ENCODE measurements at regions not wholly inside any gene's neighbourhood (a gene's known extent, or its start where the extent isn't known, plus 50 kb on each side); places are given as distances from the start of the nearest gene placed in this dataset.

DNA sequence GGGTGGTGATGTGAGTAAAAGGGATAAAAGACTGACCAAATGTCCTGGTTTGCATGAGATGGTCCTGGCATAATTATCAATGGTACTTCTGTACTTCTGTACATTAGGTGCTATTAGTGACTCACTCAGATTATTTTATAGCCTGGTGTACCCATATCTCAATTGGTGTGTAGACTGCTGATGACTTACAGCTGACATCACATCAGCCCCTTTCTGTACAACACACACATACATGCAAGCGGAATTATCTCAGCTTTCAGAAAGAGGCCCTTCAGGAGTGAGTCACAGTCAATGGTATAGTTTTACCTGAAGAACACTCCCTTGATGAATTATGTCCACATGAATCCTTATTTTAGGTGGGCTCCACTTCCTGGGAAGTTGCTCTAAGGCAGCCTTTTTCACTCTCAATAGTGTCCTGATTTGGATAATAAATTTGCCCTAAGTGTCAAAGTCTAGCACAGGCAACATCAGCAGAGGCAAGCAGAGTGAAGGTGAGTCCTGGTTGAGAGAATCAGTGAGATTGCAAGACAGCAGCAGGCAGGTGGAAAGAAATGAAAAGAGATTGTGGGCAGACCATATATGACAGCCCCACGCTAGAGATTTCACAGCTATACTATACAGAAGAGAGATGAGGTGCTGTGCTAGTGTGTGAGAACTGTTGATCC is 137.0 kb downstream of the ZPLD1 start:
- H3K9me3 Mint-ChIP-seq = peaks cover 0 to 3% of the 10 kb centered on the region in 2 donors
- Histone ChIP-seq H3K27ac (ENCODE audit: low read length) (no peak overlapping the region), H3K9me3 (ENCODE audit: control insufficient read depth, insufficient read depth, low read length) (no peaks in the 10 kb centered on the region), H3K4me3 (ENCODE audit: low read length) (no peak overlapping the region), H3K27me3 (ENCODE audit: control insufficient read depth, insufficient read depth, low read length) (no peaks in the 10 kb centered on the region), H3K4me1 (ENCODE audit: control insufficient read depth, insufficient read depth, low read length) (no peaks in the 10 kb centered on the region), H3K36me3 (ENCODE audit: control insufficient read depth, insufficient read depth, low read length) (no peaks in the 10 kb centered on the region)
- H3K4me1 Mint-ChIP-seq = no peaks in the 10 kb centered on the region
- WGBS (ENCODE audit: insufficient coverage) = 83% methylated on average over 2 of the region's 2 CpGs
- H3K27me3 Mint-ChIP-seq (ENCODE audit: low read depth in 2 of 2) = no peaks in the 10 kb centered on the region
- intact Hi-C loops (cut with micrococcal nuclease) = no loop called here
- ATAC-seq = peak in 1 of 3 donors; percentile 27
- no peak overlapping the region for H3K27ac Mint-ChIP-seq
- TF ChIP-seq, protein P1, sequence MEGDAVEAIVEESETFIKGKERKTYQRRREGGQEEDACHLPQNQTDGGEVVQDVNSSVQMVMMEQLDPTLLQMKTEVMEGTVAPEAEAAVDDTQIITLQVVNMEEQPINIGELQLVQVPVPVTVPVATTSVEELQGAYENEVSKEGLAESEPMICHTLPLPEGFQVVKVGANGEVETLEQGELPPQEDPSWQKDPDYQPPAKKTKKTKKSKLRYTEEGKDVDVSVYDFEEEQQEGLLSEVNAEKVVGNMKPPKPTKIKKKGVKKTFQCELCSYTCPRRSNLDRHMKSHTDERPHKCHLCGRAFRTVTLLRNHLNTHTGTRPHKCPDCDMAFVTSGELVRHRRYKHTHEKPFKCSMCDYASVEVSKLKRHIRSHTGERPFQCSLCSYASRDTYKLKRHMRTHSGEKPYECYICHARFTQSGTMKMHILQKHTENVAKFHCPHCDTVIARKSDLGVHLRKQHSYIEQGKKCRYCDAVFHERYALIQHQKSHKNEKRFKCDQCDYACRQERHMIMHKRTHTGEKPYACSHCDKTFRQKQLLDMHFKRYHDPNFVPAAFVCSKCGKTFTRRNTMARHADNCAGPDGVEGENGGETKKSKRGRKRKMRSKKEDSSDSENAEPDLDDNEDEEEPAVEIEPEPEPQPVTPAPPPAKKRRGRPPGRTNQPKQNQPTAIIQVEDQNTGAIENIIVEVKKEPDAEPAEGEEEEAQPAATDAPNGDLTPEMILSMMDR (IDR thresholded peaks at IDR 0.05) = no peak
- no peak for DNase-seq
- no peaks in the 10 kb centered on the region for H3K36me3 Mint-ChIP-seq
- no peak overlapping the region for H3K4me3 Mint-ChIP-seq

DNA sequence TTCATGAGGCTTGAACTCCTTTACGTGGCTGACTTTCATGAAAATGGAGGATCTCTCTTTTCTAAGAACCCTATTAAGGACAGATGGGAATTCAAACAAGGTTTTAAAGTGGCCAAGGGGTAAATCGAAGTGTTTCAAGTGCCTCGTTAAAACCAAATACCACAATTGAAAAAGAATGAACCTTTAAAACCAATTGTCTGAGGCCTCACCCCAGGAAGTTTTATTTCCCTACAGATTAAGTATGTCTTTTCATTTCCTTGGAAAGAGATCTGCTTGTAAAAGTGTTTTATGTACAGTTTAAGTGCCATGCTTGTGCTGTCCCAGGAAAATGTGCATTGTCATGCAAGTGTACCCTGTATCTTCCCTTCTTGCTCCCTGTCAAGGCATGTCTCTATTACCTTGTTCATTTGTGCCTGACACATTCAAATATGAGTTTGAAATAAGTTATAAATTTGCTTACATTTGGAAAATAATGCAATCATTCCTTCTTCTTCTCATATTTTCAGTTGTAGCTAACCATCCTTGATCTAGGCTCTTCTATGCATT is 138.7 kb downstream of the ZPLD1 start:
- Histone ChIP-seq H3K4me3 (ENCODE audit: low read length) (no peak overlapping the region), H3K9me3 (ENCODE audit: control insufficient read depth, insufficient read depth, low read length) (no peaks in the 10 kb centered on the region), H3K27me3 (ENCODE audit: control insufficient read depth, insufficient read depth, low read length) (no peaks in the 10 kb centered on the region), H3K27ac (ENCODE audit: low read length) (no peak overlapping the region), H3K4me1 (ENCODE audit: control insufficient read depth, insufficient read depth, low read length) (no peaks in the 10 kb centered on the region), H3K36me3 (ENCODE audit: control insufficient read depth, insufficient read depth, low read length) (no peaks in the 10 kb centered on the region)
- Mint-ChIP-seq H3K4me3 (no peak overlapping the region), H3K27ac (no peak overlapping the region), H3K36me3 (no peaks in the 10 kb centered on the region), H3K4me1 (no peaks in the 10 kb centered on the region), H3K9me3 (peaks cover 0 to 3% of the 10 kb centered on the region in 2 donors), H3K27me3 (ENCODE audit: low read depth in 2 of 2) (no peaks in the 10 kb centered on the region)
- ATAC-seq (no peak), DNase-seq (no peak)
- WGBS (ENCODE audit: insufficient coverage) = 87% methylated on average over 3 of the region's 3 CpGs
- intact Hi-C loops (cut with micrococcal nuclease) = no loop called here
- TF ChIP-seq, protein P1 (IDR thresholded peaks at IDR 0.05) = no peak

DNA sequence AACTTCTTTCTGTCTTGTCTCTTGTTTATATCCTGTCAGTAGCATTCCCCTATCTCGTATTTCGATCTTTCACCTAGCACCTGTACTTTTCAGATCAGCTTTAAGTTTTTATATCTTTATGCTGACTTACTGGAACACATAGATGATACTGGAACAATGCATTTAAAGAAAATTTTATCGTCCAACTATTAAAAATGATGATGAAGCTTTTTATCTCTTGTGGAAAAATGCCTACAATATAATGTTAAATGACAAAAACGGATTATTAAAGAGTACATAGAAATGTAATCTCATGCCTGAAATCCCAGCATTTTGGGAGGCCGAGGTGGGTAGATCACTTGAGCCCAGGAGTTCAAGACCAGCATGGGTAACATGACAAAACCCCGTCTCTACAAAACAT is 139.5 kb downstream of the ZPLD1 start:
- Mint-ChIP-seq H3K27me3 (ENCODE audit: low read depth in 2 of 2) (no peaks in the 10 kb centered on the region), H3K4me3 (no peak overlapping the region), H3K27ac (no peak overlapping the region), H3K36me3 (no peaks in the 10 kb centered on the region), H3K4me1 (no peaks in the 10 kb centered on the region), H3K9me3 (peaks cover 0 to 3% of the 10 kb centered on the region in 2 donors)
- H3K27me3 ChIP-seq (ENCODE audit: control insufficient read depth, insufficient read depth, low read length) = no peaks in the 10 kb centered on the region
- ATAC-seq (no peak), DNase-seq (no peak)
- no peaks in the 10 kb centered on the region for H3K4me1 ChIP-seq (ENCODE audit: control insufficient read depth, insufficient read depth, low read length)
- no peaks in the 10 kb centered on the region for H3K36me3 ChIP-seq (ENCODE audit: control insufficient read depth, insufficient read depth, low read length)
- H3K9me3 ChIP-seq (ENCODE audit: control insufficient read depth, insufficient read depth, low read length) = no peaks in the 10 kb centered on the region
- intact Hi-C loops (cut with micrococcal nuclease) = no loop called here
- no peak overlapping the region for H3K27ac ChIP-seq (ENCODE audit: low read length)
- TF ChIP-seq, protein P1 (IDR thresholded peaks at IDR 0.05) = no peak
- no peak overlapping the region for H3K4me3 ChIP-seq (ENCODE audit: low read length)
- 62% methylated on average over 4 of the region's 6 CpGs for WGBS (ENCODE audit: insufficient coverage)

DNA sequence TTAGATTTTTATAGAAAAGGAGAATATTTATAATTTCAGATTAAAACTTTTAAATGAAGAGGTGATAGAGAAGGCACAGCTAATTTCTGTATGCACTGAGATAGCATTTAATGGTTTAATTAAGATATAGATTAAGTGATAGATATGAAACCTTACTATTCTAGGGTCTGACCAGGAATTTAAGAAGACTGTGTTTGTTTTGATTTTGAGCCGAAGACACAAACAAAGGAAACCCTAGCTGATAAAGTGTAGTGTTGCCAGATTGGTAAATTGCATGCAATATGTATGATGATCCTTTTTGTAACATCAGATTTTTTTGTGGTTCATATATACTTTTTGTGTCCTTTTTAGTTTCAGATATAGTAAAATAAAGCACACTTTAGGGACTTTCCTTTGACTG is 141.8 kb downstream of the ZPLD1 start:
- WGBS (ENCODE audit: insufficient coverage) = 92% methylated on average over 1 of the region's 1 CpG
- Mint-ChIP-seq H3K4me3 (no peak overlapping the region), H3K27ac (no peak overlapping the region), H3K36me3 (no peaks in the 10 kb centered on the region), H3K9me3 (peaks cover 0 to 3% of the 10 kb centered on the region in 2 donors), H3K27me3 (ENCODE audit: low read depth in 2 of 2) (no peaks in the 10 kb centered on the region), H3K4me1 (no peaks in the 10 kb centered on the region)
- DNase-seq = no peak
- no peaks in the 10 kb centered on the region for H3K27me3 ChIP-seq (ENCODE audit: control insufficient read depth, insufficient read depth, low read length)
- ATAC-seq = no peak
- H3K9me3 ChIP-seq (ENCODE audit: control insufficient read depth, insufficient read depth, low read length) = no peaks in the 10 kb centered on the region
- no peaks in the 10 kb centered on the region for H3K4me1 ChIP-seq (ENCODE audit: control insufficient read depth, insufficient read depth, low read length)
- no peak overlapping the region for H3K27ac ChIP-seq (ENCODE audit: low read length)
- intact Hi-C loops (cut with micrococcal nuclease) = no loop called here
- no peaks in the 10 kb centered on the region for H3K36me3 ChIP-seq (ENCODE audit: control insufficient read depth, insufficient read depth, low read length)
- no peak overlapping the region for H3K4me3 ChIP-seq (ENCODE audit: low read length)
- TF ChIP-seq, protein P1 (IDR thresholded peaks at IDR 0.05) = no peak
